Neural progenitor cell (in vitro differentiated cells): ENCODE measurements at regions not wholly inside any gene's neighbourhood (a gene's known extent, or its start where the extent isn't known, plus 50 kb on each side); places are given as distances from the start of the nearest gene placed in this dataset.

Experiments used
- EZH2 ChIP-seq: fragments of 200-600 bp; sonication (generic); IDR thresholded peaks from 2 replicates; pipeline ENCODE4 v1.6.1; 2017; ENCODE audit warnings: antibody characterized with exemption, mild to moderate bottlenecking, moderate library complexity
- EZH2phosphoT487 ChIP-seq: fragments of 200-600 bp; sonication (generic); IDR thresholded peaks from 2 replicates; pipeline ENCODE4 v1.6.1; 2017; ENCODE audit warnings: antibody characterized with exemption
- TF ChIP-seq, protein P1 (sequence below): fragments of 200-600 bp; sonication (generic); IDR thresholded peaks from 2 replicates; pipeline ENCODE4 v1.5.1; 2017; ENCODE audit warnings: antibody characterized with exemption, mild to moderate bottlenecking

DNA sequence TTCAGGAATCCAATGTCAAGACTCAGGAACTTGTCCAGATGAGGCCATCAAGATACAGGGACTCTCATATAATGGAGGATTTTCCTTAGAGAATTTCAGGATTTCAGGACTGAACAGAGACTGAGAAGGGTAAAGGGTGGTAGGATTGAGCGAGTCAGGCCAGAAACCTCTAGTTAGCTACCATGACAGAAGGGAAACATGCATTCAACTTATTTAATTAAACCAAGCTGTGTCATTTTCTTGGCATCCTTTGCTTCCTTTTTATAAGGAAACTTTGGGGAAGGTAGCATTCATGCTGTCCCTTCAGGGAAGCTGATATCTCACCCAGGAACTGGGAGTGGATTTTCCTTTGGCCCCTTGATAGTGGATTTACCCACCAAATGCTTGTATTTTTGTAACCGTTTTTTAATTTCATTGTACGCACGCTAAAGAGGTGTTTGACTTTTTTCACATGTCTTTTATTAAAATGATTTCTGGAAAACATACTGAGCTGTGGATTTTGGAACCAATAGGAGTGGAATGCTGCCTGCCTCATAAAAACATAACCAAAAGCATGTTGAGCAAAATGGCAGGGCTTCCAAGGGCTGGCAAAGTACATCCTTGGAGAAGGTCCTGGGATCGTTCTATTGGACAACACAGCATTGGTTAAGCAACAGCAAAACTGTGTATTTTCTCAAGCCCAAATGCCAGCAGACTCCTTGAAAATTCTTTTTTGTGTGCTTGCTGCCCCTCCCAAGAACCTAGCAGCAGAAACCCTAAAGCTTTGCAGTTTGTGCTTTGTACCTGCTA lies 104.5 kb downstream of the CXCL12 start:
- TF ChIP-seq, protein P1, sequence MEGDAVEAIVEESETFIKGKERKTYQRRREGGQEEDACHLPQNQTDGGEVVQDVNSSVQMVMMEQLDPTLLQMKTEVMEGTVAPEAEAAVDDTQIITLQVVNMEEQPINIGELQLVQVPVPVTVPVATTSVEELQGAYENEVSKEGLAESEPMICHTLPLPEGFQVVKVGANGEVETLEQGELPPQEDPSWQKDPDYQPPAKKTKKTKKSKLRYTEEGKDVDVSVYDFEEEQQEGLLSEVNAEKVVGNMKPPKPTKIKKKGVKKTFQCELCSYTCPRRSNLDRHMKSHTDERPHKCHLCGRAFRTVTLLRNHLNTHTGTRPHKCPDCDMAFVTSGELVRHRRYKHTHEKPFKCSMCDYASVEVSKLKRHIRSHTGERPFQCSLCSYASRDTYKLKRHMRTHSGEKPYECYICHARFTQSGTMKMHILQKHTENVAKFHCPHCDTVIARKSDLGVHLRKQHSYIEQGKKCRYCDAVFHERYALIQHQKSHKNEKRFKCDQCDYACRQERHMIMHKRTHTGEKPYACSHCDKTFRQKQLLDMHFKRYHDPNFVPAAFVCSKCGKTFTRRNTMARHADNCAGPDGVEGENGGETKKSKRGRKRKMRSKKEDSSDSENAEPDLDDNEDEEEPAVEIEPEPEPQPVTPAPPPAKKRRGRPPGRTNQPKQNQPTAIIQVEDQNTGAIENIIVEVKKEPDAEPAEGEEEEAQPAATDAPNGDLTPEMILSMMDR: no peak
- TF ChIP-seq EZH2 (no peak), EZH2phosphoT487 (no peak)
